ENCODE measurements at regions not wholly inside any gene's neighbourhood (a gene's known extent, or its start where the extent isn't known, plus 50 kb on each side); places are given as distances from the start of the nearest gene placed in this dataset.
A peak's percentile ranks its signal among the peaks of the same experiment; 100 is the strongest.

GRCh38 chr2:173751245-173751975 is 213.8 kb downstream of the SP3 start:
- DNase-seq (ENCODE audit: extremely low read depth, insufficient read length) = no peak
- TF ChIP-seq CTCF (IDR thresholded peaks at IDR 0.05; ENCODE audit: insufficient read depth, low read length, poor library complexity, severe bottlenecking) = no peak
- H3K36me3 ChIP-seq (ENCODE audit: control insufficient read depth, insufficient read depth, low read length) = no peaks in the 10 kb centered on the region
- 0 out of 2 replicates have a peak, but pooled peaks cover 2% of the 10 kb centered on the region for H3K27me3 ChIP-seq (replicated peaks; ENCODE audit: control insufficient read depth, insufficient read depth, low read length)
- no peak overlapping the region for H3K4me3 ChIP-seq (replicated peaks; ENCODE audit: low read depth, low read length)

- Histone ChIP-seq H3K36me3 (ENCODE audit: control insufficient read depth, insufficient read depth, low read length) (no peaks in the 10 kb centered on the region), H3K4me3 (replicated peaks; ENCODE audit: low read depth, low read length) (no peak overlapping the region), H3K27me3 (replicated peaks; ENCODE audit: control insufficient read depth, insufficient read depth, low read length) (0 out of 2 replicates have a peak, but pooled peaks cover 2% of the 10 kb centered on the region)
- peak; percentile 45 for TF ChIP-seq CTCF (IDR thresholded peaks at IDR 0.05; ENCODE audit: insufficient read depth, low read length, poor library complexity, severe bottlenecking)
- no peak for DNase-seq (ENCODE audit: extremely low read depth, insufficient read length)
Observed at GRCh38 chr2:173752152-173752551, 213.0 kb downstream of the SP3 start.

- Histone ChIP-seq H3K36me3 (ENCODE audit: control insufficient read depth, insufficient read depth, low read length) (no peaks in the 10 kb centered on the region), H3K4me3 (replicated peaks; ENCODE audit: low read depth, low read length) (no peak overlapping the region), H3K27me3 (replicated peaks; ENCODE audit: control insufficient read depth, insufficient read depth, low read length) (0 out of 2 replicates have a peak, but pooled peaks cover 2% of the 10 kb centered on the region)
- no peak for TF ChIP-seq CTCF (IDR thresholded peaks at IDR 0.05; ENCODE audit: insufficient read depth, low read length, poor library complexity, severe bottlenecking)
- DNase-seq (ENCODE audit: extremely low read depth, insufficient read length) = no peak
Observed at GRCh38 chr2:173753441-173753840, 211.7 kb downstream of the SP3 start.

- DNase-seq (ENCODE audit: extremely low read depth, insufficient read length) = no peak
Observed at GRCh38 chr2:173754165-173754564, 211.0 kb downstream of the SP3 start.

GRCh38 chr2:173754837-173755236 is 210.3 kb downstream of the SP3 start:
- Histone ChIP-seq H3K4me3 (replicated peaks; ENCODE audit: low read depth, low read length) (no peak overlapping the region), H3K27me3 (replicated peaks; ENCODE audit: control insufficient read depth, insufficient read depth, low read length) (0 out of 2 replicates have a peak, but pooled peaks cover 2% of the 10 kb centered on the region), H3K36me3 (ENCODE audit: control insufficient read depth, insufficient read depth, low read length) (no peaks in the 10 kb centered on the region)
- DNase-seq (ENCODE audit: extremely low read depth, insufficient read length) = no peak
- no peak for TF ChIP-seq CTCF (IDR thresholded peaks at IDR 0.05; ENCODE audit: insufficient read depth, low read length, poor library complexity, severe bottlenecking)

More at GRCh38 chr2:173754165-173754564, 211.0 kb downstream of the SP3 start:
- no peaks in the 10 kb centered on the region for H3K36me3 ChIP-seq (ENCODE audit: control insufficient read depth, insufficient read depth, low read length)
- 0 out of 2 replicates have a peak, but pooled peaks cover 2% of the 10 kb centered on the region for H3K27me3 ChIP-seq (replicated peaks; ENCODE audit: control insufficient read depth, insufficient read depth, low read length)
- H3K4me3 ChIP-seq (replicated peaks; ENCODE audit: low read depth, low read length) = no peak overlapping the region
- no peak for TF ChIP-seq CTCF (IDR thresholded peaks at IDR 0.05; ENCODE audit: insufficient read depth, low read length, poor library complexity, severe bottlenecking)

Data from GM06990 (cell line).